Chondrocyte (in vitro differentiated cells): ENCODE measurements at regions not wholly inside any gene's neighbourhood (a gene's known extent, or its start where the extent isn't known, plus 50 kb on each side); places are given as distances from the start of the nearest gene placed in this dataset.

ENCODE experiments used
- DNase-seq: peaks from one replicate; pipeline ENCODE4 v3.0.0; 2021; ENCODE audit warnings: mixed read lengths, low spot score
- H3K27ac Mint-ChIP-seq: one replicate; pipeline ENCODE4 v1.8.0; 2021; ENCODE audit warnings: mild to moderate bottlenecking, moderate library complexity, mixed read lengths; ENCODE audit not compliant: unreplicated experiment
- H3K27me3 Mint-ChIP-seq: 2 replicates; pipeline ENCODE4 v1.8.0; 2021; ENCODE audit warnings: low read depth, mixed read lengths
- H3K36me3 Mint-ChIP-seq: 2 replicates; pipeline ENCODE4 v1.8.0; 2021; ENCODE audit warnings: low read depth, mixed read lengths
- H3K4me1 Mint-ChIP-seq: 2 replicates; pipeline ENCODE4 v1.8.0; 2021; ENCODE audit warnings: low read depth, mild to moderate bottlenecking, mixed read lengths
- H3K4me3 Mint-ChIP-seq: one replicate; pipeline ENCODE4 v1.8.0; 2021; ENCODE audit warnings: mild to moderate bottlenecking, moderate library complexity, mixed read lengths; ENCODE audit not compliant: unreplicated experiment
- H3K9me3 Mint-ChIP-seq: 2 replicates; pipeline ENCODE4 v1.8.0; 2021; ENCODE audit warnings: low read depth, mixed read lengths
- TF ChIP-seq, protein P1 (sequence below): fragments of 200-600 bp; sonication (generic); IDR thresholded peaks from 2 replicates; pipeline ENCODE4 v1.5.0; 2021; ENCODE audit warnings: antibody characterized with exemption, mild to moderate bottlenecking, moderate library complexity

DNA sequence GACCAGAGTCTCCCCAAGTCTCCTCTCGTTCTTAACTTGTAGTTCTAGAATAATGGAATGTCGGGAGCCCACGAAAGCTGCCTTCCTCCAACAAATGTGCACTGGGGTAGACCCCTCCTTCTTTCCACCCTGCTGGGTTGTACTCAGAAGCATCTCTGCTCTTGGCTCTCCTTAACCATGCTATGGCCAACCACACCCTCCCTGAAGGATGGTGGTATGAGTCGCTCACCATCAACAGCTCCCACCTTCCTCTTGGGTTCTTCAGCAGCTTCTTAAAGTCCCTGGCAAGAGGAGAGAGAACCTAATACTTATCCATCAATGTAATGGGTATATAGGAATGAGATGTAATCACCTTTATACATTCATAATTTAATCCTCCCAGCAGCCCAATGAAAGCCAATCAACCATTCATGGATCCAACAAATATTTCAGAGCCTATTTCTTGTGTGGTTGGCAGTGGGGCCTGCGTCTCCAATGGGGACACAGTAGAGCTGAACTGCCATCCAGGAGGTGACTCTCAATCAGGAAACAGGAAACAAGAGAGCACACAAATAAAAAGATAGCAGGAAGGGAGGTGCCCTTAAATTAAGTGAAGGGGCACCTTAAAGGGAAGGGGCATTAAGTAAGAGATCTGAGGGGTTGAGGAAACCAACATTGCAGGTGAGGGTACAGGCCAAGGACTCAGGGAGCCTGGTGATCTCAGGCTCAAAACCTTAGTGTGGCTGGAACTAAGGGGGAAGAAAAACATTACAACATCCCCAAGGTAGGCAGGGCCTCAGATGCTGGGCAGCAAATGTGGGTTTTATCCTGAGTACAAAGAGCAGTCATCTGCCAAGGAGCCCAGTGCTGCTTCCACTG, 64.4 kb upstream of the ETS2 start:
- H3K27ac Mint-ChIP-seq: no peak overlapping the region
- TF ChIP-seq, protein P1, sequence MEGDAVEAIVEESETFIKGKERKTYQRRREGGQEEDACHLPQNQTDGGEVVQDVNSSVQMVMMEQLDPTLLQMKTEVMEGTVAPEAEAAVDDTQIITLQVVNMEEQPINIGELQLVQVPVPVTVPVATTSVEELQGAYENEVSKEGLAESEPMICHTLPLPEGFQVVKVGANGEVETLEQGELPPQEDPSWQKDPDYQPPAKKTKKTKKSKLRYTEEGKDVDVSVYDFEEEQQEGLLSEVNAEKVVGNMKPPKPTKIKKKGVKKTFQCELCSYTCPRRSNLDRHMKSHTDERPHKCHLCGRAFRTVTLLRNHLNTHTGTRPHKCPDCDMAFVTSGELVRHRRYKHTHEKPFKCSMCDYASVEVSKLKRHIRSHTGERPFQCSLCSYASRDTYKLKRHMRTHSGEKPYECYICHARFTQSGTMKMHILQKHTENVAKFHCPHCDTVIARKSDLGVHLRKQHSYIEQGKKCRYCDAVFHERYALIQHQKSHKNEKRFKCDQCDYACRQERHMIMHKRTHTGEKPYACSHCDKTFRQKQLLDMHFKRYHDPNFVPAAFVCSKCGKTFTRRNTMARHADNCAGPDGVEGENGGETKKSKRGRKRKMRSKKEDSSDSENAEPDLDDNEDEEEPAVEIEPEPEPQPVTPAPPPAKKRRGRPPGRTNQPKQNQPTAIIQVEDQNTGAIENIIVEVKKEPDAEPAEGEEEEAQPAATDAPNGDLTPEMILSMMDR: no peak
- DNase-seq: no peak
- no peak overlapping the region for H3K4me3 Mint-ChIP-seq
- H3K9me3 Mint-ChIP-seq: no peaks in the 10 kb centered on the region
- no peaks in the 10 kb centered on the region for H3K27me3 Mint-ChIP-seq
- no peaks in the 10 kb centered on the region for H3K36me3 Mint-ChIP-seq
- H3K4me1 Mint-ChIP-seq: peaks cover 3% of the 10 kb centered on the region

DNA sequence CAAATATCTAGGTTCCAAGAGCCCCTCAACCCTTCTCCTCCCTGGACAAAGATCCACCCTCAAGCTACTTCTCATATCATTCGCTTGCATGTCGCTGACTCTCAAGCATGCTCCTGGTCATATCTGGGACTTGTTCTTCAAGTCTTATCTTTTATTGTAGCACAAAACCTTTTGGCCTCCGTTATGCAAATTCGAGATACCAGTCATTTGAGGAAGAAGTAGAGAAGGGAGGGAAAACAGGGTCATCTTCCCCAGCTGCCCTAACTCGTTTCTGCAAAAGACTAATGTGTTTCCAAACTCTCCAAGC, 63.8 kb upstream of the ETS2 start:
- Mint-ChIP-seq H3K9me3 (no peaks in the 10 kb centered on the region), H3K4me1 (peaks cover 3% of the 10 kb centered on the region), H3K4me3 (no peak overlapping the region), H3K27ac (no peak overlapping the region), H3K36me3 (no peaks in the 10 kb centered on the region), H3K27me3 (no peaks in the 10 kb centered on the region)
- TF ChIP-seq, protein P1: no peak
- DNase-seq: no peak

DNA sequence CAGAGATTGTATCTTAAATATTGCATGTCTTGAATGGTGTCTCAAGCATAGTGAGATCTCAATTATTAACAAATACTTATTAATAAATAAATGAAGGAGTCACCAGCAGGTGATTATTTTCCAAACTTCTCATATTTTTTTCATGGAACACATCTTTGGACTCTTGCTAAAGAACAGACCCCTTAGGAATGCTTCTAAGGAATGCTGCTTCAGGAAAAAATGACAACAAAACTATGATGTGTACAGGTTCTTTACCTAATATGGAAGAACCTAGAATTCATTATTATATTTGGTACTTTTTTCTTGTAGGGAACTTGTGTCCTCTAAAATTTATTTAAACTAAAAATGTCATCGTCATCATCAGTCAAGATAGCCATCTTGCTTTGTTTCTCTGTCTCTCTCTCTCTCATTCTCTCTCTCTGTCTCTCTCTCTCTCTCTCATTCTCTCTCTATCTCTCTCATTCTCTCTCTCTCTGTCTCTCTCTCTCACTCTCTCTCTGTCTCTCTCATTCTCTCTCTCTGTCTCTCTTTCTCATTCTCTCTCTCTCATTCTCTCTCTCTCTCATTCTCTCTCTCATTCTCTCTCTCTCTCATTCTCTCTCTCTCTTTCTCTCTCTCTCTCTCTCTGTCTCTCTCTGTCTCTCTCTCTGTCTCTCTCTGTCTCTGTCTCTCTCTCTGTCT, 63.0 kb upstream of the ETS2 start:
- Mint-ChIP-seq H3K9me3 (no peaks in the 10 kb centered on the region), H3K4me3 (no peak overlapping the region), H3K27ac (no peak overlapping the region), H3K36me3 (no peaks in the 10 kb centered on the region), H3K4me1 (peaks cover 3% of the 10 kb centered on the region), H3K27me3 (no peaks in the 10 kb centered on the region)
- no peak for DNase-seq
- TF ChIP-seq, protein P1: no peak

DNA sequence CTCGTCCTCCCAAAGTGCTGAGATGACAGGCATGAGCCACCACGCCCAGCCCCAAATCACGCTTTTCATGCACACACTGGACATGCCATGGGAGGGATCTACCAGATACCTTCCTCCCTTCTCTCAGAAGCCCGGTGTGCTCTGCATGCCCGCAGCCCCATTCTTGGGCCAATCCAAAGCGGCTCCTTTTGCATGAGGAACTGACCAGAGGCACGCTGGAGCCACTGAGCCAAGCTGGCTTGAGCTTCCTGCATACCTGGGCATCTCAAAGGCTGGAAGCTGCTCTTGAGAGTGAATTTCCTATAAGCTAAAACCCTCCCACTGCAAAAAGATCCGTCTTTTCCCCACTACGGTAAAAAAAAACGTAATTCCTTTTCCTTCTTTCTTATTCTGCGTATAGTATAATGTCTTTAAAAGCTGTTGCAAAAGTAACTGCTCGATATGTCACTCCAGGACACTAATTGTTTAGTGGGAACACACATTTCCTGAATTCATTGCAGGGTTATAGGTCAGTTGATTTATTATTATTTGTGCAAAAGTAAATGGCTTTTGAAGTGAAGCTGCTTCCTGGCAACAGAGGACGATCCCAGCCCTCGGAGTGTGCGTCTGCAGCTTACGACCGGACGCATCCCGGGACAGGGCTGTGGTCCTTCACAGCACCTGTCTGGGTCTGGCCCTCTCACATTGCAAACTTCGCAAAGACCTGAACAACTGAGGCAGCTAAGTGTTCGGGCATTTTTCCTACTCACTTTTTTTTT, 61.8 kb upstream of the ETS2 start:
- H3K27me3 Mint-ChIP-seq: peaks cover 2% of the 10 kb centered on the region
- DNase-seq: no peak
- no peaks in the 10 kb centered on the region for H3K36me3 Mint-ChIP-seq
- no peaks in the 10 kb centered on the region for H3K9me3 Mint-ChIP-seq
- no peak overlapping the region for H3K4me3 Mint-ChIP-seq
- H3K4me1 Mint-ChIP-seq: peaks cover 3% of the 10 kb centered on the region
- TF ChIP-seq, protein P1: no peak
- no peak overlapping the region for H3K27ac Mint-ChIP-seq

- Mint-ChIP-seq H3K27ac (no peak overlapping the region), H3K4me3 (no peak overlapping the region), H3K4me1 (peaks cover 3% of the 10 kb centered on the region), H3K27me3 (peaks cover 2% of the 10 kb centered on the region), H3K36me3 (no peaks in the 10 kb centered on the region), H3K9me3 (no peaks in the 10 kb centered on the region)
- TF ChIP-seq, protein P1: no peak
- no peak for DNase-seq
Observed at GRCh38 chr21:38744861-38745260, 60.9 kb upstream of the ETS2 start.
